ENCODE measurements at regions not wholly inside any gene's neighbourhood (a gene's known extent, or its start where the extent isn't known, plus 50 kb on each side); places are given as distances from the start of the nearest gene placed in this dataset.

GRCh38 chr7:42495256-42495655 is 258.2 kb upstream of the GLI3 start:
- DNase-seq (ENCODE audit: extremely low read depth in 1 of 4, low spot score in 3 of 4) (no peak), FAIRE-seq (no peak), ATAC-seq (no peak)
- Histone ChIP-seq H3K4me3 (no peak overlapping the region), H2AFZ (ENCODE audit: low read depth, low read length) (no peak overlapping the region), H3K4me2 (ENCODE audit: insufficient read depth, low read length) (no peak overlapping the region), H3K4me1 (replicated peaks in 1 of 2; ENCODE audit: control insufficient read depth in 2 of 2, insufficient read depth in 2 of 2, low read length in 2 of 2) (peaks cover 0 to 7% of the 10 kb centered on the region in 2 experiments; a peak in 1 of 5 replicates), H3K9me1 (ENCODE audit: control insufficient read depth, insufficient read depth, low read length) (no peaks in the 10 kb centered on the region), H3K36me3 (ENCODE audit: control insufficient read depth, insufficient read depth, low read length) (no peaks in the 10 kb centered on the region), H3K27me3 (ENCODE audit: control insufficient read depth in 2 of 2, insufficient read depth in 2 of 2, low read length in 2 of 2) (peaks cover 0 to 7% of the 10 kb centered on the region in 2 experiments; a peak in 1 of 5 replicates), H3K79me2 (ENCODE audit: control insufficient read depth, insufficient read depth, low read length) (no peaks in the 10 kb centered on the region), H3K9me3 (replicated peaks; ENCODE audit: control insufficient read depth, insufficient read depth, low read depth, low read length) (no peaks in the 10 kb centered on the region), H4K20me1 (replicated peaks; ENCODE audit: control insufficient read depth, insufficient read depth, low read length) (no peaks in the 10 kb centered on the region), H3K27ac (ENCODE audit: extremely low read depth, low read depth, low read length) (no peak overlapping the region), H3K9ac (ENCODE audit: insufficient read depth in 1 of 2, low read depth in 2 of 2, low read length in 2 of 2) (no peak overlapping the region)
- POLR2A ChIA-PET: no interaction called here
- intact Hi-C loops (cut with micrococcal nuclease): no loop called here
- 13% methylated on average over 3 of the region's 3 CpGs for WGBS (ENCODE audit: insufficient coverage, low coverage, missing lambda C conversion rate)
- CTCF ChIA-PET (ENCODE audit: low intra/inter-chr PET ratio): no interaction called here
- BruUV-seq (replicated peaks): no TSS peak
- in situ Hi-C loops (cut with MboI): no loop called here
- TF ChIP-seq SMARCB1 (IDR thresholded peaks at IDR 0.05; ENCODE audit: insufficient read length, low read depth) (no peak), ZNF253 (CRISPR knock-in tag; conservative IDR thresholded peaks at IDR 0.05) (no peak), MAFG (tag; conservative IDR thresholded peaks at IDR 0.05) (no peak), MEF2D (tag; conservative IDR thresholded peaks at IDR 0.05; ENCODE audit: low read depth) (no peak), CHD7 (IDR thresholded peaks at IDR 0.05; ENCODE audit: low read depth, low read length) (no peak), CEBPG (CRISPR knock-in tag; IDR thresholded peaks at IDR 0.05) (no peak), CEBPG (tag; conservative IDR thresholded peaks at IDR 0.05 in 1 of 2, IDR thresholded peaks at IDR 0.05 in 1 of 2) (peak; percentile 24 to 34; a peak in 1 of 4 replicates)
- TF ChIP-seq, protein P1, sequence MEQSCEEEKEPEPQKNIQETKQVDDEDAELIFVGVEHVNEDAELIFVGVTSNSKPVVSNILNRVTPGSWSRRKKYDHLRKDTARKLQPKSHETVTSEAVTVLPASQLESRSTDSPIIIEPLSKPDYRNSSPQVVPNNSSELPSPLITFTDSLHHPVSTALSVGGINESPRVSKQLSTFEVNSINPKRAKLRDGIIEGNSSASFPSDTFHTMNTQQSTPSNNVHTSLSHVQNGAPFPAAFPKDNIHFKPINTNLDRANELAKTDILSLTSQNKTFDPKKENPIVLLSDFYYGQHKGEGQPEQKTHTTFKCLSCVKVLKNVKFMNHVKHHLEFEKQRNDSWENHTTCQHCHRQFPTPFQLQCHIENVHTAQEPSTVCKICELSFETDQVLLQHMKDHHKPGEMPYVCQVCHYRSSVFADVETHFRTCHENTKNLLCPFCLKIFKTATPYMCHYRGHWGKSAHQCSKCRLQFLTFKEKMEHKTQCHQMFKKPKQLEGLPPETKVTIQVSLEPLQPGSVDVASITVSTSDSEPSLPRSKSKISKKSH (CRISPR knock-in tag; IDR thresholded peaks at IDR 0.05): no peak

Data from K562 (cell line).